Breast epithelium (tissue), 3 donors: ENCODE measurements at regions not wholly inside any gene's neighbourhood (a gene's known extent, or its start where the extent isn't known, plus 50 kb on each side); places are given as distances from the start of the nearest gene placed in this dataset.

Experiments
- CTCF ChIP-seq, 3 donors: fragments of 450-650 bp; IDR thresholded peaks; one replicate each; pipeline ENCODE4 v1.5.1; 2016 to 2017; ENCODE audit warnings: antibody characterized with exemption in 3 of 3, mild to moderate bottlenecking in 3 of 3, moderate library complexity in 3 of 3
- POLR2AphosphoS5 ChIP-seq, 3 donors: sonication (generic); formaldehyde crosslinking; IDR thresholded peaks; one replicate each; pipeline ENCODE4 v1.6.1; 2017; ENCODE audit warnings: antibody characterized with exemption in 3 of 3

- TF ChIP-seq POLR2AphosphoS5 (IDR thresholded peaks at IDR 0.05) (no peak), CTCF (IDR thresholded peaks at IDR 0.05) (no peak)
Observed at GRCh38 chr2:176457481-176457880, 188.2 kb downstream of the MTX2 start.
